Neuronal stem cell (in vitro differentiated cells): ENCODE measurements at regions not wholly inside any gene's neighbourhood (a gene's known extent, or its start where the extent isn't known, plus 50 kb on each side); places are given as distances from the start of the nearest gene placed in this dataset.

Experiments
- DNase-seq: peaks from one replicate; pipeline ENCODE4 v3.0.0-alpha.2; 2013; ENCODE audit warnings: low spot score
- H2AFZ ChIP-seq: one replicate; pipeline ENCODE4 v1.6.1; 2013; ENCODE audit warnings: mild to moderate bottlenecking, low read length, inconsistent platforms
- H2AK5ac ChIP-seq: 2 replicates; pipeline ENCODE4 v1.6.1; 2013; ENCODE audit warnings: low read depth, mild to moderate bottlenecking, inconsistent platforms, low read length, moderate library complexity, mixed read lengths
- H2BK120ac ChIP-seq: 2 replicates; pipeline ENCODE4 v1.6.1; 2013; ENCODE audit warnings: low read depth, mild to moderate bottlenecking, inconsistent platforms, low read length, moderate library complexity, mixed read lengths
- H2BK12ac ChIP-seq: one replicate; pipeline ENCODE4 v1.6.1; 2013; ENCODE audit warnings: low read length, inconsistent platforms
- H2BK15ac ChIP-seq: 2 replicates; pipeline ENCODE4 v1.6.1; 2013; ENCODE audit warnings: mild to moderate bottlenecking, low read length, inconsistent platforms, mixed read lengths
- H2BK5ac ChIP-seq: one replicate; pipeline ENCODE4 v1.6.1; 2013; ENCODE audit warnings: inconsistent platforms, mild to moderate bottlenecking, low read length, moderate library complexity
- H3K14ac ChIP-seq: one replicate; pipeline ENCODE4 v1.6.1; 2013; ENCODE audit warnings: low read length, inconsistent platforms
- H3K18ac ChIP-seq: 2 replicates; pipeline ENCODE4 v1.6.1; 2013; ENCODE audit warnings: low read length, inconsistent platforms
- H3K23ac ChIP-seq: 2 replicates; pipeline ENCODE4 v1.6.1; 2013; ENCODE audit warnings: low read depth, mild to moderate bottlenecking, mixed read lengths, low read length, inconsistent platforms; ENCODE audit not compliant: poor library complexity
- H3K27ac ChIP-seq: replicated peaks from 3 replicates; pipeline ENCODE4 v1.5.1; 2013; ENCODE audit warnings: low read length, inconsistent platforms
- H3K27me3 ChIP-seq, 3 experiments: 2 replicates each; pipeline ENCODE4 v1.6.1; 2013; ENCODE audit warnings: low read length in 3 of 3, mild to moderate bottlenecking in 2 of 3, inconsistent platforms in 1 of 3, low read depth in 1 of 3, mixed read lengths in 1 of 3, moderate library complexity in 1 of 3; ENCODE audit not compliant: control insufficient read depth in 3 of 3, insufficient read depth in 3 of 3
- H3K36me3 ChIP-seq, 2 donors: replicated peaks in 1 of 2; 2 replicates each; pipeline ENCODE4 v1.6.1; 2013; ENCODE audit warnings: low read length in 2 of 2; ENCODE audit not compliant: control insufficient read depth in 2 of 2, insufficient read depth in 2 of 2
- H3K4ac ChIP-seq: 2 replicates; pipeline ENCODE4 v1.6.1; 2013; ENCODE audit warnings: inconsistent platforms, mild to moderate bottlenecking, low read length, moderate library complexity
- H3K4me1 ChIP-seq, 2 donors: 1 replicate in 1 of 2; 2 replicates in 1 of 2; pipeline ENCODE4 v1.6.1; 2013; ENCODE audit warnings: low read length in 2 of 2, low read depth in 1 of 2; ENCODE audit not compliant: control insufficient read depth in 2 of 2, insufficient read depth in 1 of 2
- H3K4me2 ChIP-seq: one replicate; pipeline ENCODE4 v1.6.1; 2013; ENCODE audit warnings: mild to moderate bottlenecking, low read length, inconsistent platforms; ENCODE audit not compliant: insufficient read depth, poor library complexity, severe bottlenecking
- H3K4me3 ChIP-seq, 2 donors: 2 replicates each; pipeline ENCODE4 v1.5.1; 2013; ENCODE audit warnings: low read length in 2 of 2, mild to moderate bottlenecking in 2 of 2, inconsistent platforms in 1 of 2, moderate library complexity in 1 of 2
- H3K79me1 ChIP-seq: one replicate; pipeline ENCODE4 v1.6.1; 2013; ENCODE audit warnings: low read depth, mild to moderate bottlenecking, inconsistent platforms, low read length, moderate library complexity
- H3K9ac ChIP-seq: one replicate; pipeline ENCODE4 v1.6.1; 2013; ENCODE audit warnings: mild to moderate bottlenecking, low read depth, low read length, inconsistent platforms; ENCODE audit not compliant: poor library complexity
- H3K9me3 ChIP-seq, 2 donors: replicated peaks in 1 of 2; 2 replicates each; pipeline versions ENCODE3 to v1.6.1; 2013; ENCODE audit warnings: low read length in 2 of 2, mild to moderate bottlenecking in 2 of 2, inconsistent platforms in 1 of 2, low read depth in 1 of 2, mixed read lengths in 1 of 2, moderate library complexity in 1 of 2; ENCODE audit not compliant: control insufficient read depth in 2 of 2, insufficient read depth in 1 of 2
- H4K8ac ChIP-seq: one replicate; pipeline ENCODE4 v1.6.1; 2013; ENCODE audit warnings: low read depth, mild to moderate bottlenecking, inconsistent platforms, low read length, moderate library complexity
- H4K91ac ChIP-seq: one replicate; pipeline ENCODE4 v1.6.1; 2013; ENCODE audit warnings: low read length, low read depth, mild to moderate bottlenecking, inconsistent platforms; ENCODE audit not compliant: poor library complexity
- WGBS, 2 donors: extraction: QIAGEN DNeasy Blood & Tissue Kit; methylation state at CpG; one replicate each; pipeline ENCODE4 v1.1.7; 2013; ENCODE audit warnings: missing lambda C conversion rate in 2 of 2, mixed read lengths in 1 of 2; ENCODE audit not compliant: insufficient read length in 2 of 2, insufficient replicate concordance in 1 of 2; ENCODE audit errors: extremely low coverage in 2 of 2; 5-methylcytosine and 5-hydroxymethylcytosine counted together

DNA sequence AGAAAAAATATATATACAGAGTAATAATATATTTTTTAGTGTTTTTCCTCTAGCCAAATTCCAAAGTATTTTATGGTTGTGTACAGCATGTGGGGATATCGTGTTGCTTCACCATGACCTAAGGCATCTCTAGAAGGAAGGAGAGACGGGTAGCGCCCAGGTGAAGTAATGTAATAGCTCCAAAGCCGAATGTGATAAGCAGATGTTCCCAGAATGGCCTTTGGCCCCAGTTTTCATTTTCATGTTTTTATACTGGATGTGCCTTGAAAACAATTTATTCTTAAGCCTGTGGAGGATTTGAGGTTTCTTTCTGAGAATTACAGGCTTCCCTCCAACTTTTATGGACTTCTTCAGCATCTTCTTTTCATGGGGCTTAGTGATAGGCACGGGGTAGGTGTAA is 587.9 kb upstream of the KIRREL3 start:
- no peak overlapping the region for H3K4me3 ChIP-seq
- DNase-seq = no peak
- no peaks in the 10 kb centered on the region for H3K36me3 ChIP-seq
- no peak overlapping the region for H4K91ac ChIP-seq
- H3K23ac ChIP-seq = no peak overlapping the region
- H2BK12ac ChIP-seq = no peak overlapping the region
- H3K27ac ChIP-seq = no peak overlapping the region
- H3K79me1 ChIP-seq = no peaks in the 10 kb centered on the region
- H3K14ac ChIP-seq = no peak overlapping the region
- H3K27me3 ChIP-seq = no peaks in the 10 kb centered on the region
- H2AFZ ChIP-seq = no peak overlapping the region
- no peaks in the 10 kb centered on the region for H3K4me1 ChIP-seq
- H3K18ac ChIP-seq = no peak overlapping the region
- H2BK120ac ChIP-seq = no peak overlapping the region
- no peak overlapping the region for H2BK15ac ChIP-seq
- no peak overlapping the region for H3K4ac ChIP-seq
- H2BK5ac ChIP-seq = no peak overlapping the region
- no peak overlapping the region for H2AK5ac ChIP-seq
- no CpG with 5 or more reads among the region's 5 CpGs for WGBS, 2 donors
- H3K4me2 ChIP-seq = no peak overlapping the region
- no peak overlapping the region for H4K8ac ChIP-seq
- no peak overlapping the region for H3K9ac ChIP-seq
- peaks cover 0 to 1% of the 10 kb centered on the region in 2 donors for H3K9me3 ChIP-seq

DNA sequence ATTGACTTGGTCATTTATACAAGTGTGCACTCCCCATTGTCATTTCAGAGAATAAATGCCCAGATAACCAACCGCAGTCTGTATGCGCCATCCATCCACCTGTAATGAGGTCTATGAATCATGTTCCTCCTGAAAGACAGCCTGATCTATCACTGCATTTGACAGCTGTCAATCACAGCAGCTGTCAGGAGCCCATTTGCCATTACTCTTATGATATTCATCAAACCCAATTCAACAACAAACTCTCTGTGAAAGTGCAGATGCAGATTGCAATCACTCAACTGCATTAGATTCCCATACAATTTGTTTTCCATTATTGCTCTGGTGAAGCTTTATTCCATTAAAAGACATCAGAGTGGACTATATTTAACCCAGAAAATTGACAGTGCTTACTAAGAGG is 586.9 kb upstream of the KIRREL3 start:
- no peaks in the 10 kb centered on the region for H3K36me3 ChIP-seq
- no peak overlapping the region for H4K8ac ChIP-seq
- H2AFZ ChIP-seq = no peak overlapping the region
- H3K9ac ChIP-seq = no peak overlapping the region
- no peak overlapping the region for H2BK120ac ChIP-seq
- no peak overlapping the region for H3K4ac ChIP-seq
- no peak for DNase-seq
- H3K27ac ChIP-seq = no peak overlapping the region
- H3K23ac ChIP-seq = no peak overlapping the region
- H2BK5ac ChIP-seq = no peak overlapping the region
- H3K4me3 ChIP-seq = no peak overlapping the region
- H3K14ac ChIP-seq = no peak overlapping the region
- H3K4me1 ChIP-seq = no peaks in the 10 kb centered on the region
- no peaks in the 10 kb centered on the region for H3K9me3 ChIP-seq
- H3K18ac ChIP-seq = no peak overlapping the region
- H2BK15ac ChIP-seq = no peak overlapping the region
- H3K79me1 ChIP-seq = no peaks in the 10 kb centered on the region
- no CpG with 5 or more reads among the region's 2 CpGs for WGBS, 2 donors
- H4K91ac ChIP-seq = no peak overlapping the region
- no peak overlapping the region for H2BK12ac ChIP-seq
- H3K4me2 ChIP-seq = no peak overlapping the region
- no peak overlapping the region for H2AK5ac ChIP-seq
- no peaks in the 10 kb centered on the region for H3K27me3 ChIP-seq

DNA sequence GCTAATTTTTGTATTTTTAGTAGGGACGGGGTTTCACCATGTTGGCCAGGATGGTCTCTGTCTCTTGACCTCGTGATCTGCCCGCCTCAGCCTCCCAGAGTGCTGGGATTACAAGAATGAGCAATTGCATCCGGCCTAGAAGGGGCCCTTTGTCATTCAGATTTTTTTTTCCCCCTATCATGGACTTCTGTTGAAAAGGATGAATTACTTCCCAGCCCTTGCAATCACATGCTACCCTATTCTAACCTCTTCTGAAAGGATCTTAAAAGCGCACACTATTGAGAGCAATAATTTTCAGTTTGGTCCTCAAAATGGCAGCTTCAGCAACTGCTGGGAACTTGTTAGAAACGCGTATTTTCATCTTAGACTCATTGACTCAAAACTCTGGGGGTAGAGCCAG is 575.6 kb upstream of the KIRREL3 start:
- H3K4ac ChIP-seq = no peak overlapping the region

DNA sequence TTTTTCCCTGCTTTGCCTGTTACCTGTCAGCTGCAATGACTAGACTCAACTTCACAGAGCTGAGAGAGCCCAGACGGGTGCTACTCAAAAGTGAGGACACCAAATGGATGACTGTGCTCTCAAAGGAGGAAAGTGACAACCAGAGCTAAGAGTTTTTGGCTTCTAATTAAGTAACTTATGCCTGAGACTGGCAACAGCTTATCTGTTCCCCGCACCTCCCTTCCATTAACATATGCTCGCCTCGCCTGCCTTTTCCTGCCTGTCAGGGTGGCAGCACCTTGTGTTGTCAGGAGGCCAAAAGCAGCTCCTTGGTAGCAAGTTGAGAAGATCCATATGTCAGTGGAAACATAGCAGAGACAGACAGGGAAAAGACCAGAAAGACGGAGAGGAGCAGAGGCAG is 573.9 kb upstream of the KIRREL3 start:
- Histone ChIP-seq H2BK15ac (no peak overlapping the region), H3K9me3 (peaks cover 0 to 4% of the 10 kb centered on the region in 2 donors), H3K14ac (no peak overlapping the region), H2AK5ac (no peak overlapping the region), H3K36me3 (no peaks in the 10 kb centered on the region), H3K4me1 (peaks cover 0 to 2% of the 10 kb centered on the region in 2 donors), H3K4me2 (no peak overlapping the region), H3K9ac (no peak overlapping the region), H3K18ac (no peak overlapping the region), H4K91ac (no peak overlapping the region), H2BK120ac (no peak overlapping the region), H2AFZ (peak overlapping the region; percentile 7), H3K4me3 (no peak overlapping the region), H2BK5ac (no peak overlapping the region), H3K23ac (no peak overlapping the region), H2BK12ac (no peak overlapping the region), H4K8ac (no peak overlapping the region), H3K4ac (no peak overlapping the region), H3K27me3 (no peaks in the 10 kb centered on the region), H3K79me1 (no peaks in the 10 kb centered on the region), H3K27ac (no peak overlapping the region)
- WGBS, 2 donors = no CpG with 5 or more reads among the region's 5 CpGs
- DNase-seq = no peak

More for the DNA sequence above, 575.6 kb upstream of the KIRREL3 start:
- H2AFZ ChIP-seq = peak overlapping the region; percentile 33
- no peak overlapping the region for H2BK120ac ChIP-seq
- H3K79me1 ChIP-seq = no peaks in the 10 kb centered on the region
- H3K9me3 ChIP-seq = peaks cover 0 to 4% of the 10 kb centered on the region in 2 donors
- H3K36me3 ChIP-seq = no peaks in the 10 kb centered on the region
- H3K23ac ChIP-seq = no peak overlapping the region
- no peak overlapping the region for H3K14ac ChIP-seq
- H3K4me3 ChIP-seq = no peak overlapping the region
- DNase-seq = no peak
- H3K4me2 ChIP-seq = no peak overlapping the region
- no peak overlapping the region for H4K8ac ChIP-seq
- H3K4me1 ChIP-seq = peaks cover 0 to 2% of the 10 kb centered on the region in 2 donors
- WGBS, 2 donors = no CpG with 5 or more reads among the region's 7 CpGs
- no peaks in the 10 kb centered on the region for H3K27me3 ChIP-seq
- no peak overlapping the region for H2BK5ac ChIP-seq
- H3K27ac ChIP-seq = no peak overlapping the region
- H2BK15ac ChIP-seq = no peak overlapping the region
- H3K9ac ChIP-seq = no peak overlapping the region
- H4K91ac ChIP-seq = no peak overlapping the region
- no peak overlapping the region for H2AK5ac ChIP-seq
- H2BK12ac ChIP-seq = no peak overlapping the region
- H3K18ac ChIP-seq = no peak overlapping the region
